ENCODE measurements at regions not wholly inside any gene's neighbourhood (a gene's known extent, or its start where the extent isn't known, plus 50 kb on each side); places are given as distances from the start of the nearest gene placed in this dataset.

GRCh38 chr12:131597333-131597732 lies 113.6 kb upstream of the SFSWAP start:
- no peaks in the 10 kb centered on the region for H3K79me2 ChIP-seq (ENCODE audit: control insufficient read depth, insufficient read depth, low read length)
- no peak overlapping the region for H3K4me2 ChIP-seq (ENCODE audit: insufficient read depth, low read length)
- H2AFZ ChIP-seq (ENCODE audit: low read depth, low read length), result no peak overlapping the region
- H3K27ac ChIP-seq (ENCODE audit: extremely low read depth, low read depth, low read length), result no peak overlapping the region
- POLR2A ChIA-PET, result no interaction called here
- CTCF ChIA-PET (ENCODE audit: low intra/inter-chr PET ratio), result no interaction called here
- ATAC-seq (no peak), FAIRE-seq (no peak), DNase-seq (ENCODE audit: extremely low read depth in 1 of 4, low spot score in 3 of 4) (no peak)
- no peaks in the 10 kb centered on the region for H3K9me1 ChIP-seq (ENCODE audit: control insufficient read depth, insufficient read depth, low read length)
- no peaks in the 10 kb centered on the region for H3K36me3 ChIP-seq (ENCODE audit: control insufficient read depth, insufficient read depth, low read length)
- H3K4me1 ChIP-seq (replicated peaks in 1 of 2; ENCODE audit: control insufficient read depth in 2 of 2, insufficient read depth in 2 of 2, low read length in 2 of 2), result peaks cover 0 to 11% of the 10 kb centered on the region in 2 experiments
- H3K27me3 ChIP-seq (ENCODE audit: control insufficient read depth in 2 of 2, insufficient read depth in 2 of 2, low read length in 2 of 2), result peaks cover 0 to 36% of the 10 kb centered on the region in 2 experiments; a peak in 2 of 5 replicates
- in situ Hi-C loops (cut with MboI) (no loop called here), intact Hi-C loops (cut with micrococcal nuclease) (no loop called here)
- BruUV-seq (replicated peaks), result no TSS peak
- no peak overlapping the region for H3K4me3 ChIP-seq
- 4% methylated on average over 7 of the region's 7 CpGs for WGBS (ENCODE audit: insufficient coverage, low coverage, missing lambda C conversion rate)
- TF ChIP-seq RFX1 (IDR thresholded peaks at IDR 0.05), result peak; percentile 65
- no peak for TF ChIP-seq CHCHD3 (CRISPR knock-in tag; IDR thresholded peaks at IDR 0.05)
- no peak overlapping the region for H3K9ac ChIP-seq (ENCODE audit: insufficient read depth in 1 of 2, low read depth in 2 of 2, low read length in 2 of 2)
- H4K20me1 ChIP-seq (replicated peaks; ENCODE audit: control insufficient read depth, insufficient read depth, low read length), result no peaks in the 10 kb centered on the region
- no peaks in the 10 kb centered on the region for H3K9me3 ChIP-seq (replicated peaks; ENCODE audit: control insufficient read depth, insufficient read depth, low read depth, low read length)

DNA sequence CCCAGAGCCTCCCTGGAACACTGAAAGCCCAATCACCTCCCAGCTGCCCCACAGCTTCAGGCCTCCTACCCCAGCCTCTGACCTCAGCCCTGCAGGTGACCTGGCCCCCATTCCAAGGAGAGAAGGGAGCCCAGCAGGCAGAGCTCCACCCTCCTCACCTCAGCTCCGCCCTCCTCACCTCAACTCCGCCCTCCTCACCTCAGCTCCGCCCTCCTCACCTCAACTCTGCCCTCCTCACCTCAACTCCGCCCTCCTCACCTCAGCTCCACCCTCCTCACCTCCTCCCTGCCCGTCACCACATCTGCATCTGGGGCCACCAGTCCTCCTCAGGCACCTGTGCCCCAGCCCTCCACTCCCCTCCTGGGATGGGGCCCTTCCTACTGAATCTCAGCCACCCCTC lies 112.2 kb upstream of the SFSWAP start:
- ChIA-PET CTCF (ENCODE audit: low intra/inter-chr PET ratio) (no interaction called here), POLR2A (interaction anchor here (0.6 kb wide), 1 partner anchor 26 kb away, joined by 3 read pairs; no protein-coding TSS in a partner anchor)
- peaks cover 7 to 9% of the 10 kb centered on the region in 2 experiments; a peak in 4 of 5 replicates for H3K4me1 ChIP-seq (replicated peaks in 1 of 2; ENCODE audit: control insufficient read depth in 2 of 2, insufficient read depth in 2 of 2, low read length in 2 of 2)
- no peaks in the 10 kb centered on the region for H3K9me1 ChIP-seq (ENCODE audit: control insufficient read depth, insufficient read depth, low read length)
- H3K27me3 ChIP-seq (ENCODE audit: control insufficient read depth in 2 of 2, insufficient read depth in 2 of 2, low read length in 2 of 2), result peaks cover 0 to 36% of the 10 kb centered on the region in 2 experiments; a peak in 2 of 5 replicates
- TF ChIP-seq NR1H2 (CRISPR knock-in tag; IDR thresholded peaks at IDR 0.05) (no peak), EGR1 (conservative IDR thresholded peaks at IDR 0.05) (no peak), SAFB (IDR thresholded peaks at IDR 0.05; ENCODE audit: borderline replicate concordance, low read depth, low read length) (no peak), WHSC1 (IDR thresholded peaks at IDR 0.05; ENCODE audit: low read length) (no peak), NFIC (IDR thresholded peaks at IDR 0.05) (no peak)
- TF ChIP-seq, protein P1, sequence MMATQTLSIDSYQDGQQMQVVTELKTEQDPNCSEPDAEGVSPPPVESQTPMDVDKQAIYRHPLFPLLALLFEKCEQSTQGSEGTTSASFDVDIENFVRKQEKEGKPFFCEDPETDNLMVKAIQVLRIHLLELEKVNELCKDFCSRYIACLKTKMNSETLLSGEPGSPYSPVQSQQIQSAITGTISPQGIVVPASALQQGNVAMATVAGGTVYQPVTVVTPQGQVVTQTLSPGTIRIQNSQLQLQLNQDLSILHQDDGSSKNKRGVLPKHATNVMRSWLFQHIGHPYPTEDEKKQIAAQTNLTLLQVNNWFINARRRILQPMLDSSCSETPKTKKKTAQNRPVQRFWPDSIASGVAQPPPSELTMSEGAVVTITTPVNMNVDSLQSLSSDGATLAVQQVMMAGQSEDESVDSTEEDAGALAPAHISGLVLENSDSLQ (IDR thresholded peaks at IDR 0.05), result 0 out of 2 replicates have a peak, but pooled peaks have one; percentile 4
- no peak overlapping the region for H2AFZ ChIP-seq (ENCODE audit: low read depth, low read length)
- H3K4me2 ChIP-seq (ENCODE audit: insufficient read depth, low read length), result no peak overlapping the region
- H3K9me3 ChIP-seq (replicated peaks; ENCODE audit: control insufficient read depth, insufficient read depth, low read depth, low read length), result no peaks in the 10 kb centered on the region
- no peaks in the 10 kb centered on the region for H3K79me2 ChIP-seq (ENCODE audit: control insufficient read depth, insufficient read depth, low read length)
- no peak for FAIRE-seq
- BruUV-seq (replicated peaks), result no TSS peak
- no peak overlapping the region for H3K4me3 ChIP-seq
- 0% methylated on average over 3 of the region's 5 CpGs for WGBS (ENCODE audit: insufficient coverage, low coverage, missing lambda C conversion rate)
- H4K20me1 ChIP-seq (replicated peaks; ENCODE audit: control insufficient read depth, insufficient read depth, low read length), result no peaks in the 10 kb centered on the region
- ATAC-seq, result peak; percentile 87
- no peak overlapping the region for H3K27ac ChIP-seq (ENCODE audit: extremely low read depth, low read depth, low read length)
- in situ Hi-C loops (cut with MboI), result no loop called here
- H3K9ac ChIP-seq (ENCODE audit: insufficient read depth in 1 of 2, low read depth in 2 of 2, low read length in 2 of 2), result 0 out of 4 replicates have a peak overlapping the region, but pooled peaks of 1 of the 2 experiments have one; percentile 11
- H3K36me3 ChIP-seq (ENCODE audit: control insufficient read depth, insufficient read depth, low read length), result no peaks in the 10 kb centered on the region
- intact Hi-C loops (cut with micrococcal nuclease), result no loop called here
- peak in 3 of 4 experiments; percentile 42 to 64 (median 64) for DNase-seq (ENCODE audit: extremely low read depth in 1 of 4, low spot score in 3 of 4)
